ENCODE measurements at regions not wholly inside any gene's neighbourhood (a gene's known extent, or its start where the extent isn't known, plus 50 kb on each side); places are given as distances from the start of the nearest gene placed in this dataset.

GRCh38 chr3:99321261-99321660 is 317.1 kb upstream of the COL8A1 start:
- TF ChIP-seq, protein P1, sequence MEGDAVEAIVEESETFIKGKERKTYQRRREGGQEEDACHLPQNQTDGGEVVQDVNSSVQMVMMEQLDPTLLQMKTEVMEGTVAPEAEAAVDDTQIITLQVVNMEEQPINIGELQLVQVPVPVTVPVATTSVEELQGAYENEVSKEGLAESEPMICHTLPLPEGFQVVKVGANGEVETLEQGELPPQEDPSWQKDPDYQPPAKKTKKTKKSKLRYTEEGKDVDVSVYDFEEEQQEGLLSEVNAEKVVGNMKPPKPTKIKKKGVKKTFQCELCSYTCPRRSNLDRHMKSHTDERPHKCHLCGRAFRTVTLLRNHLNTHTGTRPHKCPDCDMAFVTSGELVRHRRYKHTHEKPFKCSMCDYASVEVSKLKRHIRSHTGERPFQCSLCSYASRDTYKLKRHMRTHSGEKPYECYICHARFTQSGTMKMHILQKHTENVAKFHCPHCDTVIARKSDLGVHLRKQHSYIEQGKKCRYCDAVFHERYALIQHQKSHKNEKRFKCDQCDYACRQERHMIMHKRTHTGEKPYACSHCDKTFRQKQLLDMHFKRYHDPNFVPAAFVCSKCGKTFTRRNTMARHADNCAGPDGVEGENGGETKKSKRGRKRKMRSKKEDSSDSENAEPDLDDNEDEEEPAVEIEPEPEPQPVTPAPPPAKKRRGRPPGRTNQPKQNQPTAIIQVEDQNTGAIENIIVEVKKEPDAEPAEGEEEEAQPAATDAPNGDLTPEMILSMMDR (conservative IDR thresholded peaks at IDR 0.05; ENCODE audit: low read depth, low read length) = no peak
- no peak for TF ChIP-seq EZH2 (IDR thresholded peaks at IDR 0.05; ENCODE audit: borderline replicate concordance, low read depth, low read length, poor library complexity, severe bottlenecking)
